Panc1 (cell line): ENCODE measurements at regions not wholly inside any gene's neighbourhood (a gene's known extent, or its start where the extent isn't known, plus 50 kb on each side); places are given as distances from the start of the nearest gene placed in this dataset.

Source experiments
- ATAC-seq: fragments of 200-7000 bp; cut with Tn5 transposase; 2 replicates; pipeline ENCODE4 v1.9.1; 2020; ENCODE audit warnings: mild to moderate bottlenecking, moderate library complexity
- BruUV-seq: library from RNA; stranded (reverse); fragments of 400-500 nt; replicated peaks from 2 replicates; lab custom pipeline; 2021; lab: Mats Ljungman, UMichigan
- CTCF ChIA-PET: fragments of 300-600 bp; sonication (Branson Sonifier 250); formaldehyde crosslinking; loops from one replicate; lab custom pipeline; 2022; ENCODE audit warnings: antibody characterized with exemption; lab: Charles Lee
- POLR2A ChIA-PET: fragments of 300-600 bp; sonication (Branson Sonifier 250); formaldehyde crosslinking; loops from one replicate; lab custom pipeline; 2022; ENCODE audit warnings: antibody characterized with exemption; lab: Charles Lee
- DNase-seq: peaks from one replicate; pipeline ENCODE4 v3.0.0-alpha.2; 2010; ENCODE audit warnings: low read depth, low spot score
- H3K27ac ChIP-seq: 2 replicates; pipeline ENCODE4 v1.5.1; 2011; ENCODE audit warnings: mild to moderate bottlenecking, low read length, inconsistent platforms
- H3K27me3 ChIP-seq: fragments of 200-500 bp; sonication (Bioruptor generic); 2 replicates; pipeline ENCODE4 v1.6.0; 2014; ENCODE audit warnings: low read length, inconsistent platforms; ENCODE audit not compliant: control insufficient read depth, insufficient read depth
- H3K36me3 ChIP-seq: fragments of 200-500 bp; sonication (Bioruptor generic); 2 replicates; pipeline ENCODE4 v1.5.1; 2014; ENCODE audit warnings: inconsistent platforms, mild to moderate bottlenecking, low read length, moderate library complexity; ENCODE audit not compliant: control insufficient read depth, insufficient read depth
- H3K4me1 ChIP-seq: 2 replicates; pipeline ENCODE4 v1.5.1; 2011; ENCODE audit warnings: inconsistent platforms, mild to moderate bottlenecking, low read length, moderate library complexity; ENCODE audit not compliant: control insufficient read depth, insufficient read depth
- H3K4me3 ChIP-seq, 2 experiments: 2 replicates each; pipeline ENCODE4 v1.5.1; 2011 to 2012; ENCODE audit warnings: low read depth in 2 of 2, low read length in 2 of 2, mild to moderate bottlenecking in 2 of 2, inconsistent platforms in 1 of 2, moderate library complexity in 1 of 2
- H3K9me3 ChIP-seq: fragments of 200-500 bp; sonication (Bioruptor generic); 2 replicates; pipeline ENCODE4 v1.5.1; 2014; ENCODE audit warnings: low read depth, mild to moderate bottlenecking, inconsistent platforms, low read length, moderate library complexity; ENCODE audit not compliant: control insufficient read depth, insufficient read depth
- POLR2AphosphoS5 ChIP-seq: IDR thresholded peaks from 2 replicates; pipeline ENCODE4 v1.6.1; 2012; ENCODE audit warnings: mild to moderate bottlenecking, low read depth, low read length, moderate library complexity
- SIN3A ChIP-seq: IDR thresholded peaks from 2 replicates; pipeline ENCODE4 v1.6.1; 2012; ENCODE audit warnings: low read depth, mild to moderate bottlenecking, low read length, moderate library complexity, borderline replicate concordance; ENCODE audit not compliant: insufficient read depth
- TCF7L2 ChIP-seq: IDR thresholded peaks from 2 replicates; pipeline ENCODE4 v1.6.1; 2011; ENCODE audit warnings: mild to moderate bottlenecking, low read depth, low read length, inconsistent platforms
- in situ Hi-C: cut with HindIII; loops from 2 replicates; pipeline ENCODE4 v1.10.0; 2016; ENCODE audit warnings: low sequenced_read_pairs, low pct_unique_long_range_greater_than_20kb
- intact Hi-C: fragments of 100-400 bp; cut with micrococcal nuclease; formaldehyde crosslinking; loops from one replicate; pipeline ENCODE4 v1.10.0; 2022; ENCODE audit not compliant: unreplicated experiment
- TF ChIP-seq, protein P1 (sequence below): fragments of 450-650 bp; IDR thresholded peaks from 2 replicates; pipeline ENCODE4 v1.5.1; 2017; ENCODE audit warnings: mild to moderate bottlenecking
- TF ChIP-seq, protein P2 (sequence below), 2 experiments: IDR thresholded peaks; 2 replicates each; pipeline ENCODE4 v1.6.1; 2011 to 2012; ENCODE audit warnings: low read depth in 2 of 2, control low read depth in 1 of 2, low read length in 1 of 2, mild to moderate bottlenecking in 1 of 2, moderate library complexity in 1 of 2; ENCODE audit not compliant: insufficient read depth in 1 of 2

DNA sequence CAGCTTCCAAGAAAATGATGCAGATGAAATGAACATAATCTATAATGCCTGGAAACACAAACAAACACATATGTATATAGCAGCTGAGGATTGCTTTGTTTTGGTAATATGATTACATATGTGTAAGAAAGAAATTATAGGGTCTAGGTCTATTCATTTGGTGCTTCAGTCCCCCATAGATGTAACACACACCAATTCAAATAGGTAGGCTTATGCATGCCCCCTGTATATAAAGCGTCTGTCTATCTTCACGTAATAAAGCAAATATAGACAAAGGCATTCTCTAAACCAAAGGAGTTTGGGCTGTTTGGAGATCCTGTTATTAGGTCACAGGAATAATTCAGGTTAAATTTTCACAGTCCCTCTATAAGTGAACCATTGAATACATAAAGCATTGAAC, 270.4 kb upstream of the SGK1 start:
- POLR2A ChIA-PET, result no interaction called here
- no TSS peak for BruUV-seq

DNA sequence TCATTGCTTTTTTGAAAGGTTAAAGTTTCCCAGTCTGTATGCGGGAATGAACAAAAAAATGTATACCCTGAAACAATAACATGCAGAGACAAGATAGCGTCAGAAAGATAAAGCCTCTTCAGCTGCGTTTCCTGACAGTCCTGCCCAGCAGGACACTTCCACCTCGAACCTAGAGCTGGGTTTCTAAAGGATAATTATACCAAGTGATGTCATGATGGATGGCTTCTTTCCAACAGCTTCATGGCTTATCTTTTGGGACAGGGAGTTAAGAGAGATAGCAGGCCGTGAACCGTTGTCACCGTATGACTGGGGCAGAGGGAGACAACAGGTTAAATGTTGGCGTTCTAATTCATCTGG, 267.6 kb upstream of the SGK1 start:
- TF ChIP-seq, protein P1, sequence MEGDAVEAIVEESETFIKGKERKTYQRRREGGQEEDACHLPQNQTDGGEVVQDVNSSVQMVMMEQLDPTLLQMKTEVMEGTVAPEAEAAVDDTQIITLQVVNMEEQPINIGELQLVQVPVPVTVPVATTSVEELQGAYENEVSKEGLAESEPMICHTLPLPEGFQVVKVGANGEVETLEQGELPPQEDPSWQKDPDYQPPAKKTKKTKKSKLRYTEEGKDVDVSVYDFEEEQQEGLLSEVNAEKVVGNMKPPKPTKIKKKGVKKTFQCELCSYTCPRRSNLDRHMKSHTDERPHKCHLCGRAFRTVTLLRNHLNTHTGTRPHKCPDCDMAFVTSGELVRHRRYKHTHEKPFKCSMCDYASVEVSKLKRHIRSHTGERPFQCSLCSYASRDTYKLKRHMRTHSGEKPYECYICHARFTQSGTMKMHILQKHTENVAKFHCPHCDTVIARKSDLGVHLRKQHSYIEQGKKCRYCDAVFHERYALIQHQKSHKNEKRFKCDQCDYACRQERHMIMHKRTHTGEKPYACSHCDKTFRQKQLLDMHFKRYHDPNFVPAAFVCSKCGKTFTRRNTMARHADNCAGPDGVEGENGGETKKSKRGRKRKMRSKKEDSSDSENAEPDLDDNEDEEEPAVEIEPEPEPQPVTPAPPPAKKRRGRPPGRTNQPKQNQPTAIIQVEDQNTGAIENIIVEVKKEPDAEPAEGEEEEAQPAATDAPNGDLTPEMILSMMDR, result no peak
- TF ChIP-seq POLR2AphosphoS5, result no peak
- no peak for TF ChIP-seq SIN3A
- no peak for TF ChIP-seq TCF7L2
- TF ChIP-seq, protein P2, sequence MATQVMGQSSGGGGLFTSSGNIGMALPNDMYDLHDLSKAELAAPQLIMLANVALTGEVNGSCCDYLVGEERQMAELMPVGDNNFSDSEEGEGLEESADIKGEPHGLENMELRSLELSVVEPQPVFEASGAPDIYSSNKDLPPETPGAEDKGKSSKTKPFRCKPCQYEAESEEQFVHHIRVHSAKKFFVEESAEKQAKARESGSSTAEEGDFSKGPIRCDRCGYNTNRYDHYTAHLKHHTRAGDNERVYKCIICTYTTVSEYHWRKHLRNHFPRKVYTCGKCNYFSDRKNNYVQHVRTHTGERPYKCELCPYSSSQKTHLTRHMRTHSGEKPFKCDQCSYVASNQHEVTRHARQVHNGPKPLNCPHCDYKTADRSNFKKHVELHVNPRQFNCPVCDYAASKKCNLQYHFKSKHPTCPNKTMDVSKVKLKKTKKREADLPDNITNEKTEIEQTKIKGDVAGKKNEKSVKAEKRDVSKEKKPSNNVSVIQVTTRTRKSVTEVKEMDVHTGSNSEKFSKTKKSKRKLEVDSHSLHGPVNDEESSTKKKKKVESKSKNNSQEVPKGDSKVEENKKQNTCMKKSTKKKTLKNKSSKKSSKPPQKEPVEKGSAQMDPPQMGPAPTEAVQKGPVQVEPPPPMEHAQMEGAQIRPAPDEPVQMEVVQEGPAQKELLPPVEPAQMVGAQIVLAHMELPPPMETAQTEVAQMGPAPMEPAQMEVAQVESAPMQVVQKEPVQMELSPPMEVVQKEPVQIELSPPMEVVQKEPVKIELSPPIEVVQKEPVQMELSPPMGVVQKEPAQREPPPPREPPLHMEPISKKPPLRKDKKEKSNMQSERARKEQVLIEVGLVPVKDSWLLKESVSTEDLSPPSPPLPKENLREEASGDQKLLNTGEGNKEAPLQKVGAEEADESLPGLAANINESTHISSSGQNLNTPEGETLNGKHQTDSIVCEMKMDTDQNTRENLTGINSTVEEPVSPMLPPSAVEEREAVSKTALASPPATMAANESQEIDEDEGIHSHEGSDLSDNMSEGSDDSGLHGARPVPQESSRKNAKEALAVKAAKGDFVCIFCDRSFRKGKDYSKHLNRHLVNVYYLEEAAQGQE (IDR thresholded peaks at IDR 0.05; ENCODE audit: insufficient read depth in 1 of 2, low read depth in 2 of 2, low read length in 1 of 2), result no peak
- H3K9me3 ChIP-seq, result no peaks in the 10 kb centered on the region
- in situ Hi-C loops (no loop called here), intact Hi-C loops (no loop called here)
- H3K27me3 ChIP-seq, result no peaks in the 10 kb centered on the region
- CTCF ChIA-PET, result interaction anchor here (0.8 kb wide), 1 partner anchor 126 kb away, joined by 3 read pairs; no protein-coding TSS in a partner anchor
- DNase-seq (no peak), ATAC-seq (no peak)
- H3K4me3 ChIP-seq, result no peak overlapping the region
- BruUV-seq, result no TSS peak
- POLR2A ChIA-PET, result no interaction called here
- H3K4me1 ChIP-seq, result no peaks in the 10 kb centered on the region
- no peak overlapping the region for H3K27ac ChIP-seq
- no peaks in the 10 kb centered on the region for H3K36me3 ChIP-seq

More for the DNA sequence above, 270.4 kb upstream of the SGK1 start:
- Histone ChIP-seq H3K27me3 (no peaks in the 10 kb centered on the region), H3K27ac (no peak overlapping the region), H3K4me1 (no peaks in the 10 kb centered on the region), H3K4me3 (no peak overlapping the region), H3K36me3 (no peaks in the 10 kb centered on the region), H3K9me3 (no peaks in the 10 kb centered on the region)
- no peak for DNase-seq
- no peak for TF ChIP-seq SIN3A
- no peak for TF ChIP-seq POLR2AphosphoS5
- TF ChIP-seq, protein P1, result no peak
- no peak for TF ChIP-seq TCF7L2
- TF ChIP-seq, protein P2 (IDR thresholded peaks at IDR 0.05; ENCODE audit: insufficient read depth in 1 of 2, low read depth in 2 of 2, low read length in 1 of 2), result no peak
- CTCF ChIA-PET, result no interaction called here
- intact Hi-C loops (no loop called here), in situ Hi-C loops (no loop called here)
- ATAC-seq, result no peak
